GM21526 (cell line): ENCODE measurements at regions not wholly inside any gene's neighbourhood (a gene's known extent, or its start where the extent isn't known, plus 50 kb on each side); places are given as distances from the start of the nearest gene placed in this dataset.
"Not testable (repeated sequence)": the region's sequence is repeated elsewhere in the genome, so short reads cannot be mapped to it uniquely, and the experiment has no call there.

ENCODE experiments used
- ATAC-seq: cut with Tn5 transposase; IDR thresholded peaks from one replicate; pipeline ENCODE4 v1.9.1; 2021; ENCODE audit warnings: moderate library complexity; ENCODE audit not compliant: unreplicated experiment, low FRiP score

- no peak for ATAC-seq
Measured at GRCh38 chr12:25681580-25681979, 128.5 kb upstream of the LMNTD1 start.

- ATAC-seq = no peak
Measured at GRCh38 chr12:25682421-25682820, 129.3 kb upstream of the LMNTD1 start.

- ATAC-seq = no peak
Measured at GRCh38 chr12:25684070-25684469, 131.0 kb upstream of the LMNTD1 start.

GRCh38 chr12:25686351-25686750, 133.3 kb upstream of the LMNTD1 start:
- ATAC-seq = no peak

GRCh38 chr12:25687226-25687625, 134.1 kb upstream of the LMNTD1 start:
- no peak for ATAC-seq

GRCh38 chr12:25688851-25689250, 135.8 kb upstream of the LMNTD1 start:
- not testable (repeated sequence) for ATAC-seq

- no peak for ATAC-seq
Measured at GRCh38 chr12:25689996-25690501, 137.0 kb upstream of the LMNTD1 start.

- ATAC-seq = no peak
Measured at GRCh38 chr12:25690996-25691864, 138.1 kb upstream of the LMNTD1 start.

GRCh38 chr12:25691865-25692114, 138.7 kb upstream of the LMNTD1 start:
- ATAC-seq = no peak

- no peak for ATAC-seq
Measured at GRCh38 chr12:25692115-25693035, 139.3 kb upstream of the LMNTD1 start.

GRCh38 chr12:25694072-25694471, 141.0 kb upstream of the LMNTD1 start:
- ATAC-seq = no peak

- no peak for ATAC-seq
Measured at GRCh38 chr12:25695574-25695973, 142.5 kb upstream of the LMNTD1 start.

- ATAC-seq = no peak
Measured at GRCh38 chr12:25698772-25699171, 145.7 kb upstream of the LMNTD1 start.

GRCh38 chr12:25699454-25699853, 146.4 kb upstream of the LMNTD1 start:
- no peak for ATAC-seq

- ATAC-seq = no peak
Measured at GRCh38 chr12:25701290-25701689, 148.2 kb upstream of the LMNTD1 start.

GRCh38 chr12:25702553-25702952, 149.5 kb upstream of the LMNTD1 start:
- ATAC-seq = no peak

GRCh38 chr12:25705261-25705660, 152.2 kb upstream of the LMNTD1 start:
- no peak for ATAC-seq

GRCh38 chr12:25706646-25707045, 153.6 kb upstream of the LMNTD1 start:
- ATAC-seq = not testable (repeated sequence)

GRCh38 chr12:25707056-25707455, 154.0 kb upstream of the LMNTD1 start:
- ATAC-seq = no peak

GRCh38 chr12:25708661-25709060, 155.6 kb upstream of the LMNTD1 start:
- ATAC-seq = no peak

- no peak for ATAC-seq
Measured at GRCh38 chr12:25710128-25710527, 157.0 kb upstream of the LMNTD1 start.
